GM19324 (cell line): ENCODE measurements at regions not wholly inside any gene's neighbourhood (a gene's known extent, or its start where the extent isn't known, plus 50 kb on each side); places are given as distances from the start of the nearest gene placed in this dataset.
"Not testable (repeated sequence)": the region's sequence is repeated elsewhere in the genome, so short reads cannot be mapped to it uniquely, and the experiment has no call there.

Experiments used
- ATAC-seq: cut with Tn5 transposase; IDR thresholded peaks from one replicate; pipeline ENCODE4 v1.9.1; 2021; ENCODE audit warnings: mild to moderate bottlenecking, moderate library complexity; ENCODE audit not compliant: unreplicated experiment, low FRiP score

DNA sequence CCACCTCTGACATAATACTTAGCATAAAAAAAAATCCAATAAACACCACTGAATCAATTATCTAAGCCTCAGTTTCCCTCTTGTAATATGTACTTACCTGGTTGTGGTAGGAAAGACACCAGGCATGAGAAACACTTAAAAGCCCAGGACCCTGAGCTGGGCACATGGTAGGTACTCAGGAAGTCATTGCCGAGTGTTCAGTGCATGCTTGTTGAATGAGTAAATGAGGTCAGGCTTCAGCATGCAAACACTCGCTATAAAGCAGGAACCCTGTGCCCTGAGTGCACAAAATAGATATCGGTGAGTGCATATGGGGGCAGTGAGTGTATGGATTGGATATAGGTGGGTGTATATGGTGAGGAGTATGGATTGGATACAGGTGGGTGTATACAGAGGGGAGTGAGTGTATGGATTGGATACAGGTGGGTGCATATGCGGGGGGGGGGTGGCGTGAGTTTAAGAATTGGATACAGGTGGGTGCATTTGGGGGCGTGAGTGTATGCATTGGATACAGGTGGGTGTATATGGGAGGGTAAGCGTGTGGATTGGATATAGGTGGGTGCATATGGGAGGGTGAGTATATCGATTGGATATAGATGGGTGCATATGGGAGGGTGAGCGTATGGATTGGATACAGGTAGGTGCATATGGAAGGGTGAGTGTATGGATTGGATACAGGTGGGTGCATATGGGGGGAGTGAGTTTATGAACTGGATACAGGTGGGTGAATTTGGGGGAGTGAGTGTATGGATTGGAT lies 194.3 kb upstream of the MSX2 start:
- ATAC-seq, result no peak

DNA sequence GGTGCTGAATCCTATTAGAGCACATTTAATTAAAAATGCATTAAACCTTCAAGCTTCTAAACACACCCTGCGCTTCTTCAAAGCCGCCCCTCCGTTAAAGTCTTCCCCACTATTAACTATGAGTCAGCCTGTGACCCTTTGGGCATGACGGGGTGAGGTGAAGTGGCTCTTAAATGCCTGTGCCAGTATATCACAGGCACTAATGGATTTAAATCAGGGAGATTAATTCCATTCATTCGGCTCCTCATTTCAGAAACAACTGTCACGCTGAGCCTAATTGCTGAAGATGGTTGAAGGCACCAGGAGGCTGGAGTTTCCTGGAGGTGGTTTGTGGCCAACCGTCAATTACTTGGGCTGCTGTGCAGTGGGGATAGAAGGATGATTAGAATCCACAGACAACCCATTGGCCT lies 192.6 kb upstream of the MSX2 start:
- no peak for ATAC-seq

DNA sequence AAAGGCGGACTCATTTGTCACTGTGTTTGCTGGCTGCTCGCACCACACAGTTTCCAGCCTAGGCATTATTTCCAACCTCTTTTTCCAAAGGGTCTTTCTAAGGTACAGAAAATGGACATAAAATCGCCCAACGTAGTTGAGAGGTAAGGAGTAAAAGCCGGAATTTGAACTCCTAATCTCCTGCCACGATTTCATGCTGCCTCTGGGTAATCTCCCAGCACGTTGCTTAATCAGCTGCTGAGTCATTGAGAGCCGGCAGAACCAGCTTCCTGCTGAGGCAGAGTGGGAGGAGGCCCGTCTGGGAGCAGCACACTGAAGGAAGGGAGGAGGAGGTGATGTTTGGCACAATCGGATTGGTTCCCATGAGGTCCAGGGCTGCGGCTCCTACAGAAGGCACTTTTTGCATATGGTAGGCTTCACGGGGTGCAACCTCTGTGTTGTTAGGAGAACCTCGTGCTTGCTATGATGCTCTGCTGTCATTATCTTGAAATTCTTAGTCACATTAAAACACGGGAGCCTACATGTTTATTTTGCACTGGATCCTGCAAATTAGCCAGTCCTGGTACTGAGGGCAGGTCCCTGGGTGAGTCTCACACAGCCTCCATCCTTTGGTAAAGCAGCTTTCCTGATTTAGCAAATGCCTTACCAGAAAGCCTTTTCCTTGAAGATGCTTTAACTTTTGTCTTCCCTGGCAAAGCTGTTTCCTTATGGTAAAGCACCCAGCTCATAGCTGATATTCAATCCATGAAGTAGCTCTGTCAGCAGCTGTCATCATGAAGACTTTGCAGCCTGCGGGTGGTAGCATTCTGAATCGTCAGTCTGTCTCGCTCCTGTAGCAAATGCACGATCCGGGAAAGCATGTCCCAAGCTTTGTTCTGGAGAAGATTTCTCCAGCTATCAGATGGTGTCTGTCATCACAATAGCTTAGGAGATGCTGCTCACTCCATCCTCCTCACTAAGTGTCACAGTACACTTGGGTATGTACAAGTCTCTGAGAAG lies 191.6 kb upstream of the MSX2 start:
- ATAC-seq, result no peak

DNA sequence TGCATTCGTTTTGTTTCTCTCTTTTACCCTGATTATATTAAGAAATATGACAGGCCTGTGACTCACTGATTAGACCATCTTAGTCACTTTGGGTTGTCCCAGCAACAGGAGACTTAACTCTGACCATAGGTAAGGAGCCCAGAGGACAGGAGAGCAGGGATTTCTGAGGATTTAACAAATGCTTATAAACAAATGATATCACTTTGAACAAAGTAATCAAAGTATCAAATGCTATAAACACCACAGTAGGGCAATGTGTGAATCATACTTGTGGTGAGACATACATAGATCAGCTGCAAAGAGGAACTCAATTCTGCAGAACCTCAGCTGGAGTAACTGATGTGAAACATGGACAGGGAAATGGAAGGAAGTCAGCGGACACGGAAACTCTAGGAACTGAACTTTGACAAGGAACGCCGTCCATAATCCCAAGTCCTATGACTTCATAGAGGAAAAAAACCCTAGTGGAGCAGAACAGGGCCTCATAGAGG lies 190.6 kb upstream of the MSX2 start:
- no peak for ATAC-seq

GRCh38 chr5:174535669-174536068 lies 188.7 kb upstream of the MSX2 start:
- no peak for ATAC-seq

GRCh38 chr5:174539823-174540222 lies 184.6 kb upstream of the MSX2 start:
- ATAC-seq, result not testable (repeated sequence)

GRCh38 chr5:174542037-174542436 lies 182.3 kb upstream of the MSX2 start:
- ATAC-seq, result no peak

- no peak for ATAC-seq
Measured at GRCh38 chr5:174542471-174542870, 181.9 kb upstream of the MSX2 start.

GRCh38 chr5:174545926-174546325 lies 178.5 kb upstream of the MSX2 start:
- ATAC-seq, result no peak

DNA sequence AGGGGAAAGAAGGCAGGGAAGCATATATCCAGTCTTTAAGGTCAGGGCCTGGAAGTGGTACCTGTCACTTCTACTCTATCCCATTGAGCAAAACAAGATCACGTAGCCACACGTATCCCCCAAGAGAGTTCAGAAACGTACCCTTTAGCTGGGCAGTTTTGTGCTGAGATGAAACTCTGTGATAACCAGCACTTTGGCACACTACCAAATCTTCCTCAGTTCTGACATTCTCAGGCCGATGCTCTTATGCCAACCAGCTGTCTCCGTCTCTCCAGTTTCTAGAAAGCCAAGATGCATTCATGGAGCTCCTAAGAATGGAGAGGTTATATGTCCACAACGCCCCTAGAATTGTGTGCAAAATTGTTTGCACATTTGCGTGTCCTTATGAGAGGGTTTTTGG lies 176.6 kb upstream of the MSX2 start:
- ATAC-seq, result no peak

DNA sequence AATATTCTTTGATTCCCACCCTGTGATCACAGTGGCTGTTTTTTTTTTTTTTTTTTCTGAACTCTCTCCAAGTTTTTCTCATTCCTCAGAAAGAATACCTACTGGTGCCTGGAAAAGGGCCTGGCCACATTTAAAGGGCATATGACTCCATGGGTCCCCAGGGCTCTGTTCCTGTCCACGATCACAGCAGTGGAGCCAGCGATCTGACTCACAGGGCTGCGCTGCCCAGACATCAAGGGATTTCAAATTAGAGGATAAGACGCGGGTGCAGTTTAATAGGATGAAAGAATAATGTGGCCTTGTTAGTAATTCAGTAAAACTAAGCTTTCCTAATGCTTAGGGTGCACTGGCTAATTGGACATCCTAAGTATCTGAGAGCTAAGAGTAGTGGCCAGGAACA lies 175.1 kb upstream of the MSX2 start:
- no peak for ATAC-seq

DNA sequence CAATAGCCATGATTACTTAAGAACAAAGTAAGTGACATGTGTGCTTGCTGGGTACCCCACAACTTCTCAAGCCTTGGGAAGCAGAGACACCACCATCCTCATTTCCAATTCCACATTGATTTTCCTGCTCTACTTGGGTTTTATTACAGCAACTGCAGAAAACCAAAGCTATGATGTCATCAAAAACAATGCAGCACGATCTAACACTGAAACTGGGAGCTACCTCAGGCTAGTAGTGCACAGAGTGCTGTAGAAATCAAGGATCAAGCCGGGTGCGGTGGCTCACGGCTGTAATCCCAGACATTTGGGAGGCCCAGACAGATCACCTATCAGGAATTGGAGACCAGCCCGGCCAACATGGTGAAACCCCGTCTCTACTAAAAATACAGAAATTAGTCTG lies 174.4 kb upstream of the MSX2 start:
- no peak for ATAC-seq

GRCh38 chr5:174552428-174552827 lies 172.0 kb upstream of the MSX2 start:
- ATAC-seq, result no peak

- ATAC-seq, result no peak
Measured at GRCh38 chr5:174553556-174553955, 170.8 kb upstream of the MSX2 start.

DNA sequence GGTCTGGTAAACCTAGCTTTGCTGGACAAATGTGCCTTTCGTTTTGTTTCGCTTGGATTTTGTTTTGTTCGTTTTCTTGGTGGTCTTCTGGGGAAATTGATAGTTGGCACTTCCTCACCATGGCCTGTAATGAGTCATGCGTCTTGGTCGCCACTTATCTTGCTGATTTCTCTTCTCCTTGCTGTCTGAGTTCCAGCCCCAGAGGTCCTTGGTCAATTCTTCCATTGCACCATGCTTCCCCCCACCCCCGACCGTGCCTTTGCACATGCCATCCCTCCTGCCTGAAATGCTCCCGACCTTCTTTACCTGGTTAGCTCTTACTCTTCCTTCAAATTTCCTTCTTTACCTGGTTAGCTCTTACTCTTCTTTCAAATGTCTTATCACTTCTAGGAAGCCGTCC lies 168.7 kb upstream of the MSX2 start:
- ATAC-seq, result no peak

- no peak for ATAC-seq
Measured at GRCh38 chr5:174556756-174557155, 167.6 kb upstream of the MSX2 start.

- no peak for ATAC-seq
Measured at GRCh38 chr5:174558190-174558589, 166.2 kb upstream of the MSX2 start.

- ATAC-seq, result no peak
Measured at GRCh38 chr5:174559141-174559540, 165.2 kb upstream of the MSX2 start.

- ATAC-seq, result no peak
Measured at GRCh38 chr5:174559566-174560090, 164.8 kb upstream of the MSX2 start.

GRCh38 chr5:174560861-174561260 lies 163.5 kb upstream of the MSX2 start:
- ATAC-seq, result no peak

DNA sequence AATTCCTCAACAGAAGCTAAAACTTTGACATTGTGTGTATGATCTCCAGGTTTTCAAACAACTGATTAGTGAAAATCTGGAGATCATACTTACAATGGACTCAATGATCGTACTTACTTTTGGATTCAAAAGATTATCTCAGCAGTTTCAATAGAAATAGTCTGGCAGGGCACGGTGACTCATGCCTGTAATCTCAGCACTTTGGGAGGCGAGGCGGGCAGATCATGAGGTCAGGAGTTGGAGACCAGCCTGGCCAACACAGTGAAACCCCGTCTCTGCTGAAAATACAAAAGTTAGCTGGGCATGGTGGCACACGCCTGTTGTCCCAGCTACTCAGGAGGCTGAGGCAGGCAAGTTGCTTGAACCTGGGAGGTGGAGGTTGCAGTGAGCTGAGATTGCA lies 161.3 kb upstream of the MSX2 start:
- not testable (repeated sequence) for ATAC-seq
